ENCODE measurements at regions not wholly inside any gene's neighbourhood (a gene's known extent, or its start where the extent isn't known, plus 50 kb on each side); places are given as distances from the start of the nearest gene placed in this dataset.

DNA sequence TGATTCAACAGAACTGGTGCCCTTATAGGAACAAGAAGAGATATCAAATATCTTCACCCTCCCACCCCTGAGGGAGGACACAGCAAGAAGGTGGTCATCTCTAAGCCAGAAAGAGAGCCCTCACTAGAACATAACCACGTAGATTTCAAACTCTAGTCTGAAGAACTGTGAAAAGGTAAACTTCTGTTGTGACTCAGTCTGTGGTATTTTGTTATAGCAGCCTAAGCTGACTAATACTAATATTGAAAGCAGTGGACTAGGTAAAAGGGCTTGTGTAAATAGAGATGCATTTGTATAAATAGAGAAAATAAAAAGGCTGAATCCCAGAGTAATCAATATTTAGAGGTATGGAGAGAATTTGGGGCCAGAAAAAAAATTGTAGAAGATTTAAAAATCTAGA lies 157.6 kb upstream of the CCNH start:
- Histone ChIP-seq H3K4me3 (no peak overlapping the region), H3K9me1 (ENCODE audit: control insufficient read depth, insufficient read depth, low read length) (no peaks in the 10 kb centered on the region), H3K27ac (ENCODE audit: extremely low read depth, low read depth, low read length) (no peak overlapping the region), H3K9me3 (replicated peaks; ENCODE audit: control insufficient read depth, insufficient read depth, low read depth, low read length) (no peaks in the 10 kb centered on the region), H3K36me3 (ENCODE audit: control insufficient read depth, insufficient read depth, low read length) (no peaks in the 10 kb centered on the region), H3K27me3 (ENCODE audit: control insufficient read depth in 2 of 2, insufficient read depth in 2 of 2, low read length in 2 of 2) (no peaks in the 10 kb centered on the region), H2AFZ (ENCODE audit: low read depth, low read length) (no peak overlapping the region), H3K9ac (ENCODE audit: insufficient read depth in 1 of 2, low read depth in 2 of 2, low read length in 2 of 2) (no peak overlapping the region), H3K4me2 (ENCODE audit: insufficient read depth, low read length) (no peak overlapping the region), H3K79me2 (ENCODE audit: control insufficient read depth, insufficient read depth, low read length) (no peaks in the 10 kb centered on the region), H4K20me1 (replicated peaks; ENCODE audit: control insufficient read depth, insufficient read depth, low read length) (no peaks in the 10 kb centered on the region), H3K4me1 (replicated peaks in 1 of 2; ENCODE audit: control insufficient read depth in 2 of 2, insufficient read depth in 2 of 2, low read length in 2 of 2) (no peaks in the 10 kb centered on the region)
- no TSS peak for BruUV-seq (replicated peaks)
- intact Hi-C loops (cut with micrococcal nuclease) = no loop called here
- POLR2A ChIA-PET = no interaction called here
- WGBS (ENCODE audit: insufficient coverage, low coverage, missing lambda C conversion rate) = 0% methylated on average over 1 of the region's 1 CpG
- CTCF ChIA-PET (ENCODE audit: low intra/inter-chr PET ratio) = no interaction called here
- FAIRE-seq (no peak), ATAC-seq (no peak), DNase-seq (ENCODE audit: extremely low read depth in 1 of 4, low spot score in 3 of 4) (no peak)
- in situ Hi-C loops (cut with MboI) = no loop called here
- TF ChIP-seq SIN3B (IDR thresholded peaks at IDR 0.05; ENCODE audit: low read depth) (no peak), CREM (IDR thresholded peaks at IDR 0.05; ENCODE audit: low read depth) (no peak), CC2D1A (IDR thresholded peaks at IDR 0.05) (no peak), ZNF140 (CRISPR knock-in tag; IDR thresholded peaks at IDR 0.05) (no peak), ZNF174 (CRISPR knock-in tag; IDR thresholded peaks at IDR 0.05) (no peak), TCF7 (IDR thresholded peaks at IDR 0.05; ENCODE audit: borderline replicate concordance) (no peak), ZNF431 (CRISPR knock-in tag; IDR thresholded peaks at IDR 0.05) (no peak), SNRNP70 (optimal IDR thresholded peaks at IDR 0.05; ENCODE audit: low read depth, low read length) (no peak), EP300 (IDR thresholded peaks at IDR 0.05; ENCODE audit: low read length) (no peak), NCOA4 (IDR thresholded peaks at IDR 0.05; ENCODE audit: partially characterized antibody) (no peak), EHMT2 (IDR thresholded peaks at IDR 0.05) (no peak), NFIC (IDR thresholded peaks at IDR 0.05) (no peak), RBM25 (IDR thresholded peaks at IDR 0.05; ENCODE audit: low read depth, low read length, severe bottlenecking) (no peak), CEBPB (tag; IDR thresholded peaks at IDR 0.05) (no peak), MYNN (IDR thresholded peaks at IDR 0.05) (no peak), MYNN (CRISPR knock-in tag; IDR thresholded peaks at IDR 0.05) (no peak), ZKSCAN3 (CRISPR knock-in tag; IDR thresholded peaks at IDR 0.05) (no peak), MTF1 (CRISPR knock-in tag; IDR thresholded peaks at IDR 0.05; ENCODE audit: borderline replicate concordance) (no peak)
- TF ChIP-seq, protein P1, sequence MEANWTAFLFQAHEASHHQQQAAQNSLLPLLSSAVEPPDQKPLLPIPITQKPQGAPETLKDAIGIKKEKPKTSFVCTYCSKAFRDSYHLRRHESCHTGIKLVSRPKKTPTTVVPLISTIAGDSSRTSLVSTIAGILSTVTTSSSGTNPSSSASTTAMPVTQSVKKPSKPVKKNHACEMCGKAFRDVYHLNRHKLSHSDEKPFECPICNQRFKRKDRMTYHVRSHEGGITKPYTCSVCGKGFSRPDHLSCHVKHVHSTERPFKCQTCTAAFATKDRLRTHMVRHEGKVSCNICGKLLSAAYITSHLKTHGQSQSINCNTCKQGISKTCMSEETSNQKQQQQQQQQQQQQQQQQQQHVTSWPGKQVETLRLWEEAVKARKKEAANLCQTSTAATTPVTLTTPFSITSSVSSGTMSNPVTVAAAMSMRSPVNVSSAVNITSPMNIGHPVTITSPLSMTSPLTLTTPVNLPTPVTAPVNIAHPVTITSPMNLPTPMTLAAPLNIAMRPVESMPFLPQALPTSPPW (CRISPR knock-in tag; IDR thresholded peaks at IDR 0.05) = no peak
- TF ChIP-seq, protein P2, sequence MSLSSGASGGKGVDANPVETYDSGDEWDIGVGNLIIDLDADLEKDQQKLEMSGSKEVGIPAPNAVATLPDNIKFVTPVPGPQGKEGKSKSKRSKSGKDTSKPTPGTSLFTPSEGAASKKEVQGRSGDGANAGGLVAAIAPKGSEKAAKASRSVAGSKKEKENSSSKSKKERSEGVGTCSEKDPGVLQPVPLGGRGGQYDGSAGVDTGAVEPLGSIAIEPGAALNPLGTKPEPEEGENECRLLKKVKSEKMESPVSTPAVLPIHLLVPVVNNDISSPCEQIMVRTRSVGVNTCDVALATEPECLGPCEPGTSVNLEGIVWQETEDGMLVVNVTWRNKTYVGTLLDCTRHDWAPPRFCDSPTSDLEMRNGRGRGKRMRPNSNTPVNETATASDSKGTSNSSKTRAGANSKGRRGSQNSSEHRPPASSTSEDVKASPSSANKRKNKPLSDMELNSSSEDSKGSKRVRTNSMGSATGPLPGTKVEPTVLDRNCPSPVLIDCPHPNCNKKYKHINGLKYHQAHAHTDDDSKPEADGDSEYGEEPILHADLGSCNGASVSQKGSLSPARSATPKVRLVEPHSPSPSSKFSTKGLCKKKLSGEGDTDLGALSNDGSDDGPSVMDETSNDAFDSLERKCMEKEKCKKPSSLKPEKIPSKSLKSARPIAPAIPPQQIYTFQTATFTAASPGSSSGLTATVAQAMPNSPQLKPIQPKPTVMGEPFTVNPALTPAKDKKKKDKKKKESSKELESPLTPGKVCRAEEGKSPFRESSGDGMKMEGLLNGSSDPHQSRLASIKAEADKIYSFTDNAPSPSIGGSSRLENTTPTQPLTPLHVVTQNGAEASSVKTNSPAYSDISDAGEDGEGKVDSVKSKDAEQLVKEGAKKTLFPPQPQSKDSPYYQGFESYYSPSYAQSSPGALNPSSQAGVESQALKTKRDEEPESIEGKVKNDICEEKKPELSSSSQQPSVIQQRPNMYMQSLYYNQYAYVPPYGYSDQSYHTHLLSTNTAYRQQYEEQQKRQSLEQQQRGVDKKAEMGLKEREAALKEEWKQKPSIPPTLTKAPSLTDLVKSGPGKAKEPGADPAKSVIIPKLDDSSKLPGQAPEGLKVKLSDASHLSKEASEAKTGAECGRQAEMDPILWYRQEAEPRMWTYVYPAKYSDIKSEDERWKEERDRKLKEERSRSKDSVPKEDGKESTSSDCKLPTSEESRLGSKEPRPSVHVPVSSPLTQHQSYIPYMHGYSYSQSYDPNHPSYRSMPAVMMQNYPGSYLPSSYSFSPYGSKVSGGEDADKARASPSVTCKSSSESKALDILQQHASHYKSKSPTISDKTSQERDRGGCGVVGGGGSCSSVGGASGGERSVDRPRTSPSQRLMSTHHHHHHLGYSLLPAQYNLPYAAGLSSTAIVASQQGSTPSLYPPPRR (CRISPR knock-in tag; IDR thresholded peaks at IDR 0.05; ENCODE audit: borderline replicate concordance) = no peak

Data from K562 (cell line).